ENCODE measurements at regions not wholly inside any gene's neighbourhood (a gene's known extent, or its start where the extent isn't known, plus 50 kb on each side); places are given as distances from the start of the nearest gene placed in this dataset.

GRCh38 chr16:72511171-72511570 lies 339.2 kb upstream of the PMFBP1 start:
- no peak for TF ChIP-seq JUND (IDR thresholded peaks at IDR 0.05; ENCODE audit: low read depth)
- in situ Hi-C loops (cut with HindIII; ENCODE audit: low pct_unique_long_range_greater_than_20kb, low sequenced_read_pairs), result no loop called here
- no peak for DNase-seq (ENCODE audit: low read depth in 1 of 2, low spot score in 1 of 2)

GRCh38 chr16:72508191-72508590 lies 336.2 kb upstream of the PMFBP1 start:
- in situ Hi-C loops (cut with HindIII; ENCODE audit: low pct_unique_long_range_greater_than_20kb, low sequenced_read_pairs), result no loop called here
- no peak for TF ChIP-seq JUND (IDR thresholded peaks at IDR 0.05; ENCODE audit: low read depth)
- no peak for DNase-seq (ENCODE audit: low read depth in 1 of 2, low spot score in 1 of 2)

DNA sequence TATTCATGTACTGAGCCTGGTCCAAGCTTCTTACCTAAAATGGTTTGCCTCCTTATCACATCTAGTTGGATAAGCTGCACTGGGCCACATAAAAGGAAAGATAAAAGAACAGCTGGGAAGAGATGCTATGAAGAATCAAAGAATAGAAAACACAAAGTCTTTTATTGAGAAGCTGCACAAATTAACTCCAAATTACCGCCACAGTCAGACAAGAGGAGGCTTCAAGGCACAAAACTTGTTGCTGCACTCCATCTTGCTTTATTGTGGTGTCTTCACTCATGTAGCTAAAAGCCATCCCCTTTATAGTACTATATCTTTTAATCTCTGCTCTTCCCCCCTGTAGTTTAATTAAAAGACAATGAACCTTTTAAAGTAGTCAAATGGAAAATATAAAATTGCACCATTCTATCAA lies 330.6 kb upstream of the PMFBP1 start:
- no peak for TF ChIP-seq JUND (IDR thresholded peaks at IDR 0.05; ENCODE audit: low read depth)
- in situ Hi-C loops (cut with HindIII; ENCODE audit: low pct_unique_long_range_greater_than_20kb, low sequenced_read_pairs), result no loop called here
- no peak for DNase-seq (ENCODE audit: low read depth in 1 of 2, low spot score in 1 of 2)

- in situ Hi-C loops (cut with HindIII; ENCODE audit: low pct_unique_long_range_greater_than_20kb, low sequenced_read_pairs), result no loop called here
- peak; percentile 54 to 77 for DNase-seq (ENCODE audit: low read depth in 1 of 2, low spot score in 1 of 2)
- TF ChIP-seq JUND (IDR thresholded peaks at IDR 0.05; ENCODE audit: low read depth), result no peak
These were observed 330.0 kb upstream of the PMFBP1 start for GRCh38 chr16:72501739-72502593.

DNA sequence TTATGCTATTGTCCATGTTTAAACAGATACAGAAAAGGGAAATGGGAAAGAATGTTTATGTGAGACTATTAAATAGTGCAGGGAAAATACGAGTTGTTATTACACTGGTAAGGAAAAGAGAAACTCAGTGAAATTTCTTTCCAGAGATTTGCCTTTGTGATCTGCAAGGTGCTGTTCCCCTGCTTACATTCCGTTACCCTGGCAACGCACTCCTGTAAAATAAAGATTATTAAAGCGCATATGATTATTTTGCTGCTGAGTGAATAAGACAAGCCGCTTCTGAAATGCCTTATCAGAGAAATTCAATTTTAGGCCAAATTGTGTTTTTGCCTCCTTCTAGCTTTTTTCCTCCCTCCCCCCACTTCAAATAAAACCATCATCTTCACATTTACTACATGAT lies 328.6 kb upstream of the PMFBP1 start:
- in situ Hi-C loops (cut with HindIII; ENCODE audit: low pct_unique_long_range_greater_than_20kb, low sequenced_read_pairs), result no loop called here
- no peak for DNase-seq (ENCODE audit: low read depth in 1 of 2, low spot score in 1 of 2)
- no peak for TF ChIP-seq JUND (IDR thresholded peaks at IDR 0.05; ENCODE audit: low read depth)

DNA sequence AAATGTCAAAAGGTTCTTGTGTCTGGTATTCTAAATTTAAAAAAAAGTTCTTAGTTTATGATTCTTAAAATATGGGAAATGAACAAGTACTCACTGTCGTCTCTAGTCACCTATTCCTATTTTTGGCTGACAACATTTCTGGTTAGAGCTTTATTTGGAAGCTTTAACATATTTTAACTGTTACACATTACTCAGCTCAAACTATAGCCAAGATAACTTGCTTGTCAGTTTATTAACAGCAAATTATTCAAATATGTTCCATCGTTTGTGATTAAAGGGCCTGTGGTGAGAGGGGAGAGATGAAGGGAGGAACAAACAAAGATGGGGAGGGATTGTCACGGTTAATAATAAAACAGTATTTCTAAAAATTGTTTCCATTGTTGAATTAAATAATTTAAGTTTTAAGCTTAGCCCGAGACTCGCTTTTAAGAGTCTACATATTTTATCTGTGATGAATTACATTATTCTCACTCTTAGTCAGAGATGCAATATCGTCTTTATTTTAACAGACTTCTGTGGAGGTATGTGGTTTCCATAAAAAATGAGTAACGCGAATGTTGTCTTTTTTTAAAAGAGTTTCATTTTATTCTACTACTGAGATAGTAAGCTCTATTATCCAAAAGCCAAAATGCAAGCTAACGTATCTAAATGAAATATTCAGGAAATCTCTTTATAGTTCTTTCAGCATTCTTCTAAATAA lies 321.9 kb upstream of the PMFBP1 start:
- no peak for TF ChIP-seq JUND (IDR thresholded peaks at IDR 0.05; ENCODE audit: low read depth)
- in situ Hi-C loops (cut with HindIII; ENCODE audit: low pct_unique_long_range_greater_than_20kb, low sequenced_read_pairs), result no loop called here
- no peak for DNase-seq (ENCODE audit: low read depth in 1 of 2, low spot score in 1 of 2)

DNA sequence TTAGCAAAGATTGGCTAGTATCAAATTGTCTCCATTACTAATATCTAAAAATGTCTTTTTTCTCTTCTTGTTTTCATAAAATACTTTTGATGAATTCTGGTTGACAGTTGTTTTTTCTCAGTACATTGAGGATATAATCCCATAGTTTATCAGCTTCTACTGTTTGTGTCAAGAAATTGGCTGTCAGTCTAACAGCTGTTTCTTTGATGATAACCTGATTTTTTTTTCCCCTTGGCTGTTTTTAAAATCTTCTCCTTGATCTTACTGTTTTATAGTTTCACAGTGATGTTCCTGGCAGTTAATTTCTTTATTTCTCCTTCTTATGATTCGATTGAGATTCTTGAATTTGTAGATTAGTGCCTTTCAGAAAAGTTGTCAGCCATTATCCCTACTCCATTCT lies 315.3 kb upstream of the PMFBP1 start:
- in situ Hi-C loops (cut with HindIII; ENCODE audit: low pct_unique_long_range_greater_than_20kb, low sequenced_read_pairs), result no loop called here
- no peak for TF ChIP-seq JUND (IDR thresholded peaks at IDR 0.05; ENCODE audit: low read depth)
- DNase-seq (ENCODE audit: low read depth in 1 of 2, low spot score in 1 of 2), result no peak

- in situ Hi-C loops (cut with HindIII; ENCODE audit: low pct_unique_long_range_greater_than_20kb, low sequenced_read_pairs), result no loop called here
- DNase-seq (ENCODE audit: low read depth in 1 of 2, low spot score in 1 of 2), result no peak
- TF ChIP-seq JUND (IDR thresholded peaks at IDR 0.05; ENCODE audit: low read depth), result no peak
These were observed 310.7 kb upstream of the PMFBP1 start for GRCh38 chr16:72482695-72483094.

GRCh38 chr16:72481419-72481818 lies 309.5 kb upstream of the PMFBP1 start:
- no peak for DNase-seq (ENCODE audit: low read depth in 1 of 2, low spot score in 1 of 2)
- no peak for TF ChIP-seq JUND (IDR thresholded peaks at IDR 0.05; ENCODE audit: low read depth)
- in situ Hi-C loops (cut with HindIII; ENCODE audit: low pct_unique_long_range_greater_than_20kb, low sequenced_read_pairs), result no loop called here

DNA sequence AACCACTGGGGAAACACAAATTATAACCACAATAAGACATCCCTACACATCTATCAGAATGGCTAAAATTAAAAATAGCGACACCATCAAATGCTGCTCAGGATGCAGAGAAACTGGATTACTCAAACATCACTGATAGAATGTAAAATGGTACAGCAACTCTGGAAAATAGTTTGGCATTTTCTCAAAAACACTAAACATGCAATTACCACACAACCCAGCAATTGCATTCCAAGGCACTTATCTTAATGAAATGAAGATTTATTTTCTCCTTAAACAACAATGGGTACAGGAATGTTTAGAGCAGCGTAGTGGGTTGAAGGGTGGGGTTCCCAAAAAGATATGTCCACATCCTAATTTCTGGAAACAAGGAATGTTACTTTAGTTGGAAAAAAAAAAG lies 309.0 kb upstream of the PMFBP1 start:
- in situ Hi-C loops (cut with HindIII; ENCODE audit: low pct_unique_long_range_greater_than_20kb, low sequenced_read_pairs), result no loop called here
- TF ChIP-seq JUND (IDR thresholded peaks at IDR 0.05; ENCODE audit: low read depth), result no peak
- DNase-seq (ENCODE audit: low read depth in 1 of 2, low spot score in 1 of 2), result no peak

DNA sequence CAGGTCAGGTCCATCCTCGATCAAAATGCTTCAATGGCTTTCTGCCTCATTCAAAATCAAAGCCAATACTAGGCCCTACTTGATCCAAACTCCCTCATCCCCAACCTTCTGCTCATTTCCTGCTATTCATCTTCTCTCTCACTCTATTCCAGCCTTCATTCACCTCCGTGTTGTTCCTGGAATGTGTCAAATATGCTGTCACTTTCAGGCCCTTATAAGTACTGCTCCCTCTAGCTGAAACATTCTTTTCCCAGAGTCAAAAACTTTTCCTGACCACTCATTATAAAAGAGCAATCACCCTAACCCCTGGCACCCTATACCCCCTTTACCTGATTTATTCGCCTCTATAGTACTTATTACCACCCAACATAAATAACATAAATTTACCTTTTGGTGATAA lies 303.7 kb upstream of the PMFBP1 start:
- DNase-seq (ENCODE audit: low read depth in 1 of 2, low spot score in 1 of 2), result peak in 1 of 2 experiments; percentile 25
- in situ Hi-C loops (cut with HindIII; ENCODE audit: low pct_unique_long_range_greater_than_20kb, low sequenced_read_pairs), result no loop called here
- TF ChIP-seq JUND (IDR thresholded peaks at IDR 0.05; ENCODE audit: low read depth), result no peak

GRCh38 chr16:72474501-72475123 lies 302.7 kb upstream of the PMFBP1 start:
- no peak for TF ChIP-seq JUND (IDR thresholded peaks at IDR 0.05; ENCODE audit: low read depth)
- peak in 1 of 2 experiments; percentile 56 for DNase-seq (ENCODE audit: low read depth in 1 of 2, low spot score in 1 of 2)

DNA sequence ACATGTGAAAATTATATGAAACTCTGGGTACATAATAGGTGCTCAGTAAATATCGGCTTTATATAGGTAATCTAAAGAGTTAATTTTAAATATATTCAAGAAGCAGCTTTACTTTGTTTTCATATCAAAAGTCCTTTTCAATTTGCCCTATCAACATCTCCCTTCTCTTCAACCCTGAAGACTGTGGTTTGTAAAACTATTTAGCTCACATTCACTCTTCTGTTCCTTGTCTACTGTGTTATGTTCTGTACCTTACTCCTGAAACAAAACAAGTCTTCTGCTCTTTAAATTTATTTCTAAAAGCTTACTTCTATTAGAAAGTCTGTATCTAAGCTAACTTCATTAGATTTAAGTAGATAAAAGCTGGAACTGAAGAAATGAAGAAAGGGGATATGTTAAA lies 301.7 kb upstream of the PMFBP1 start:
- no peak for TF ChIP-seq JUND (IDR thresholded peaks at IDR 0.05; ENCODE audit: low read depth)
- no peak for DNase-seq (ENCODE audit: low read depth in 1 of 2, low spot score in 1 of 2)
- in situ Hi-C loops (cut with HindIII; ENCODE audit: low pct_unique_long_range_greater_than_20kb, low sequenced_read_pairs), result no loop called here

More at GRCh38 chr16:72474501-72475123, 302.7 kb upstream of the PMFBP1 start:
- in situ Hi-C loops (cut with HindIII; ENCODE audit: low pct_unique_long_range_greater_than_20kb, low sequenced_read_pairs), result no loop called here

All from T47D (cell line).